HG03095 (cell line): ENCODE measurements at regions not wholly inside any gene's neighbourhood (a gene's known extent, or its start where the extent isn't known, plus 50 kb on each side); places are given as distances from the start of the nearest gene placed in this dataset.
"Not testable (repeated sequence)": the region's sequence is repeated elsewhere in the genome, so short reads cannot be mapped to it uniquely, and the experiment has no call there.

Experiments used
- ATAC-seq: cut with Tn5 transposase; IDR thresholded peaks from one replicate; pipeline ENCODE4 v1.9.1; 2021; ENCODE audit warnings: moderate library complexity; ENCODE audit not compliant: unreplicated experiment

DNA sequence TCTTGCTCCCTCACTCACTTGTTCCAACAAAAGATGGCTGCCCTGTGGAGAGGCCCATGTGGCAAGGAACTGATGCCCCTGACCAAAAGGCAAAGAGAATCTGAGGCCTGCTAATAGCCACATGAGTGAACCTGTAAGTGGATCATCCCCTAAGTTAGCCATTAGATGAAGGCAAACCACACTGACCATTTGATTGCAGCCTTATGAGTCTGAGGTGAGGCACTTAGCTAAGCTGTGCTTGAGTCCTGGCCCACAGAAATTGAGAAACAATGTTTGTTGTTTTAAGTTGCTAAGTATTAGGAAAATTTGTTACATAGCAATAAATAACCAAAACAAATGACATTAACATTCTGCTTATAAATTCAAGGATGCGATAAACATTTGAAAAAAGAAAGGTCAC, 100.1 kb upstream of the BET1 start:
- no peak for ATAC-seq

DNA sequence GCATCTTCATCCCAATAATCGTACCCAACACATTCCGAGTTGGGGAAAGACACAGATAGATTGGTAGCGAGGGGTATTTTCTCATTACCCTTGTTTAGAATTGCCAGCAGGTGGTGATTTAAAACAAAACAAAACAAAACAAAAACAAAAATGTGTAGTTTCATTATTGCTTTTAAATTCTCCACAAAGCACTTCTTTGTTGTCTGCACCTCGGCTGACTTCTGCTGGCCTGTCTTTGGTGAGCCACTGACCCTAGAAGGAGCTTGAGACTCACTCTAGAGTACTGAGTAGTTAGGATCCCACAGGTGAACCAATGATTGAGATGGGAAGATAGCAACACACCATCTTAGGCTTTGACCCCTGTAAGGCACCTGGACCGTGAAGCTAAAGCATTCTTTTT, 105.4 kb upstream of the BET1 start:
- no peak for ATAC-seq

DNA sequence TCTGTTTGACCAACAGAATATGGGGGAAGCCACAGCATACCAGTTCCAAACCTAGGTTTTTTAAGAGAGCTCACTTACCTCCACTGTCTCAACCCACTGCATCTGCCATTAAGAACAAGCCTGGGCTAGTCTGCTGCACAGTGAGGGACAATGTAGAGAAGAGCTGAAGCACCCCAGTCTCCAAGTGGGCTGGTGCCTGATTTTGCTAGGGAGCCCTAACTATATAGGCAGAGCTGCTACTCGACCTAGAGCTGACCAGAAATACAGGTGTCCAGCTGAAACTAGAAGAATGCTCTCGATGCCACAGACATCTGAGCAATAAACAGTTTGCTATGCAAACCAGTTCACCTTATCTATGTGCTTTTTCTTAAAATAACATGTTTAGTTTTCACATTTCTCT, 106.9 kb upstream of the BET1 start:
- no peak for ATAC-seq

DNA sequence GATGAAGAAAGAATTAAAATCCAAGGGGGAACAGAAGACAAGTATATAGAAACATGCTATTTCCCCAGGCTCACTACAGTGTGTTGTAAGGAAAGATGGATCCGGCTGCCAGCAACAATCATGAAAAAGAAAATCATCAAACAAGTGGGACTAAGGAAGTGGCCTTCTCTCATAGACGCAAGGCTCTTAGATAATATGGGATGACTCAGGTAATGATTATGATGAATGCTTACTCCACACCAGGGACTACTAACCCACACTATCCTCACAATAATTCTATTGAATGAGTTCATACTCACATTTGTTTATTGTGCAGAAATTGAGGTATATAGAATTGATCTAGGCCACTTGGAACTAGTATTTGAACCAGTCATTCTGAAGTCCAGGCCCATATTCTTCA, 111.2 kb upstream of the BET1 start:
- ATAC-seq: no peak

DNA sequence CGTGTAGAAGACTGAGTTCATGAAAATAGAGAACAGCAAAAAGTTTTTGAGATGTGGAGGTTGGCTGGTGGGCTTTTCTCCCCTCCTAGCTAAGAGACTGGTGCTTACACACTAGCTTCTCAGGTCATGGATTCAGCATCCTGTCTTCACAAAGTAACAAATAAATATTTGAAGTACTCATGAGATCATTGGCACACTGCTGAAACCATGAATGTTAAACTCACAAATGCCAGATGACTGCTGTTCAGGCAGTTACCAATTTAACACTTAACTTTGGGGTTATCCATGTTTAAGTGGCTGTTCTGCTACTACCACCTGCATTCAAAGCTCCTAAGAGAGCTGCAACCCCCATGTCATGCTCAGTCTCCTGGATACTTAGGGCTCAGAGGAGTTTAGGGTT, 119.0 kb upstream of the BET1 start:
- no peak for ATAC-seq

DNA sequence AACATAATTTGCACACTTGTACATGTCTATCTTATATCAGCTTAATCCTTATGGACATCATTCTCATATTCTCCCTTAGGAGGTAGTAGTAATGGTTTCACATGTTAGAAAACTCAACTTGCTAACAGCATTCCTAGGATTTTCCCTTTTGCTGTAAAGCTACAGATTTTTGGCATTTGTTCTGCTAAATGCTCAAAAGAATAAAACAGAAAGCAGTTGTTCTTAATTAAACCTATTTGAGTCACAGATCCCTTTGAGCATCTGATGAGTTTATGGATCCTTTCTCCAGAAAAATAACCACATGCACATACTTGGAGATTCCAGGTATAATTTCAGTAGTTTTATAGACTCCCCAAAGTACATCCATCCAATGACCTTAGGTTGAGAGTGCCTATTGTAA, 122.9 kb upstream of the BET1 start:
- no peak for ATAC-seq

DNA sequence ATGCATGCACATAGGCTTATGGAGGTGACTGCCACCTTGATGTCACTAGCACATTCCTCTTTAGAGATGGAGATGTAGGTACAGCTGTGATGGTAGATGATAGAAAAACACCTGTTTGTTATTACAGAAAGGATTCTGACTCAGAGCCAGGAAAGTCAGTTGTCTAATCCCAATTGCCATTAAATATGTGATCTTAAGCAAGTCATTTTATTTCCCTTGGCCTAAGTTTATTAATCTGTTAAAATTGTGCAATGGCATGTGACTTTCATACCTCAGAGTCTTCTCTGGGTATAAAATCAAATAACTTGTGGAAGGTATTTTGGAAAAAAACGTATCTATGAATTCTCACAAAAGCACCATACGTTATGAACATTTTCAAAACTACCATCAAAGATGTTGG, 123.9 kb upstream of the BET1 start:
- no peak for ATAC-seq

DNA sequence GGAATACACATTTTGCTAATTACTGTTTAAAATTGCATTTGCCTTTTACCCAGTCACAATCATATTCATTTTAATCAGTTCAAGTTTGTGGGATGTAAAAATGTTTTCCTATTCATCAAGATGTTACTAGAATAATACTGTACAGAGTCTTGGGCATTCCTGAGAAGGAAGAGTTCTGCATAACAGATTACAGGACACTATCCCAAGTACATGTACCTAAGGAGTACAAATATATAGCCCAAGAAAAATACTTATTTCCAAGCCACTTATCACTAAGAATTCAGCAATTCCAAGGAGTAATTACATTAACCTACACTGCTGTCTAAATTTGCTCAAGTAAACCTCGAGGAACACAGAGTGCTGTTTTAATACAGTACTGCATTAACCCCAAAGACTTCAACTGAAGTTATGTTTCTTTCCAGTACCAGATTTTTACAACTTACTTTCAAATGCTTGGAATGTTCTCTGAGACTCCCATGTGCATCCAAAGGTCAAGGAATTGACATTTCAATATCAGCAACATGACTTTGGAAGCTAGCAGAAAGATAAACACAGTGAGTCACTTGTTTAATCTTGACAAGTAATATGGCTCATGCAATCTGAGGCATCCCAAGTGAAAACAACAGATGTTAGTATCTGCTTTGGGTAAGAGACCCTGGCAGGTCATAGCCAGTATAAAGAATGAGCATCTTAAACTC, 125.4 kb upstream of the BET1 start:
- no peak for ATAC-seq

DNA sequence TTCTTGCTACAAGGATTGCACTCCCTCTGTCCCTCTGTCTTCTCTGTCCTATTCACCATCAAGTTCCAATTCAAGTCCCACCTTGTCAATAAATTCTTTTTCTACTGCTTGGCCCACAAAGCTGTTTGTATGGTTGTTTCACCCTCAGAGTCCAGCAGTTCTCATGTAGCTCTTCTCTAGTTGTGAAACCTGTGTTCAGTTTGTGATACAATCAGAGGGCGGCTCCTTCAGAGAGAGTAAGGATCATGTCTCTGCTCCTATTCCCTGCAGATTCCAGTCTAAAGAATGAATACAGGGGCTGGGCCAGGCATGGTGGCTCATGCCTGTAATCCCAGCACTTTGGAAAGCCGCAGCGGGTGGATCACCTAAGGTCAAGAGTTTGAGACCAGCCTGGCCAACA, 126.6 kb upstream of the BET1 start:
- no peak for ATAC-seq

DNA sequence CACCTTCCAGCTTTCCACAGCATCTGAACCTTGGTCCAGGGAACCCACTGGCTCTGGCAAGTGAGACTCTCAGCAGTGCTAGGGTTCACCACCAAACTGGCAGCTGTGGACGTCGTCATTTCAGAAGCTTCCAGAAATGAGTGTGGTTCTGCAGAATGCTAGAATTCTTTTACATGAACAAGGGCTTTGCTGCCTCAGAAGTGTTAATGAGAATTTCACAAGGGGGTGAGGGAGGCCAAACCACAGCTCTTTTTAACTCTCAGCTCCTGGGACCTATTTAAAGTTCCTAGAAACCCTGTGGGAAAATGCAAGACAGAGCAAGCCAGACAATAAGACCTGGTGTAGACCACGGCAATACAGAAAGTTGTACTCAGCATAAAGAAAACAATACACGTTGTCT, 129.3 kb upstream of the BET1 start:
- no peak for ATAC-seq

DNA sequence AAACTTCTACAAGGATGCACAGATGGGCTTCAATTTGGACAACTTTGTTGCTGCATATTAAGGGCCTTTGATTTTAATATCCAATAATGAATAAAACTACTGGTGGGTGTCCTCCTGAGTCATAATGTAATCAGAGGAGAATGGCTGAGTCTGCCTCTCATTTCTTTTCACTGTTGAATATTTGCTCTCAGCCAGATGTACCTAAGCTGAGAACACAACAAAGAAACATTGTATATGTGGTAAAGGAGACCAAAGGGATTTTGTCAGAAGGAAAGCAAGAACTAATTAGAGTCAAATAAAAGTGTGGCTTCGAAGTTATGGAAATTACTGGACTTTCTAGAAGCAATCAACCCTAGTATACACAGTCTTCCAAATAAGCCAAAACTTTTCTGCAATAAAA, 131.0 kb upstream of the BET1 start:
- ATAC-seq: no peak

DNA sequence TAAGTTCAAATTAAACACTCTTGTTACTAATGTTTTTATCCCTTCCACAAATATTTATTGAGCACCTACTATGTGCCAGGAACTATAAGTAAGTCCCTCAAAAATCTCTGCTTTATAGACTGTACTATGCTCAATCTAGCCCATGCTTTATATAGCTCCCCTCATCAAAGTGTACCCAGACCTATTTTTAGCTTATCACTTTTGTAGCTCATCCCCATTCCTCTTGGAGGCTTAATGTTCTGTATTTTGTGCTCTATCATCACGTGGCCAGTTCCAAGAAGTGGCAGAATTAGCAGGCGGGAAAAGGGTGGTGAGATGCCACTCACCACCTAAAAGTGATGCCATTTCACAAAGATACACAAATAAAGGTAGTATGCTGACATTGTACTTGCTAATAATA, 138.1 kb upstream of the BET1 start:
- no peak for ATAC-seq

DNA sequence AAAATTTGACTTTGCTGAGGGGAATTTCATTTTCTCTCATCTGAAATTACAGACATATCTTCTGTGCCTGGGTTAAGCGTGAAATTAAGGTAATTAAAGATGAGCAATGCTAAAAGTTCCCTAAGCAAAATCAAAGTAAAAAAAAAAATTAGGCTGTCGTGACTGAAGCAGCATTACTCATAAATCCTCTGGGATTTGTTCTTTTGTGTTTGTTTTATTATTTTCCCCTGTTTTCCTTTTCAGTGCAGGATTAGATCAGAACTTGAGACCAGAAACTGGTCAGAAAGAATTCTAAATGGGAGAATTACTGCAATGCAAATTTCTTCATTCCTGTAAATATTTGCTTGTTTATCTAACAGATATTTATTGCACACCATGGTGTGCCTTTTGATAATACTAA, 141.4 kb upstream of the BET1 start:
- no peak for ATAC-seq

DNA sequence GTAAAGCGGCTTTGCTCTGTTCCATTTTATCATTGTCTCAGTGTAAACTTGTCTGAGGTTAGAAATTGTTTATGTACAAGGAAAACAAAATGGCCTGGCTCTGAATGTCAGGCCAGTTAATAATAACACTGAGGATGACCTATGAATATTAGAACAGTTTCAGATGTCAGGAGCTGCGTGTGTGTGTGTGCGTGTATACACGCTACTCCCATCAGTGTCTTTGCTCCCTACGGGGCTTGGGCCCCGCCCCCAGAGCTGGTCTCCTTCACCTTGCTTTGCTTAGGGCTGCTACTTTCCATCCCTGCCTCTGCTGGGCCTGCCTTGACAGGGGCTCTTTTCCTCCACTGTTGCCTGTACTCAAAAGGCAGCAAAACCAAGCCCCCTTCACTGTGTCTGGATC, 142.3 kb upstream of the BET1 start:
- no peak for ATAC-seq

DNA sequence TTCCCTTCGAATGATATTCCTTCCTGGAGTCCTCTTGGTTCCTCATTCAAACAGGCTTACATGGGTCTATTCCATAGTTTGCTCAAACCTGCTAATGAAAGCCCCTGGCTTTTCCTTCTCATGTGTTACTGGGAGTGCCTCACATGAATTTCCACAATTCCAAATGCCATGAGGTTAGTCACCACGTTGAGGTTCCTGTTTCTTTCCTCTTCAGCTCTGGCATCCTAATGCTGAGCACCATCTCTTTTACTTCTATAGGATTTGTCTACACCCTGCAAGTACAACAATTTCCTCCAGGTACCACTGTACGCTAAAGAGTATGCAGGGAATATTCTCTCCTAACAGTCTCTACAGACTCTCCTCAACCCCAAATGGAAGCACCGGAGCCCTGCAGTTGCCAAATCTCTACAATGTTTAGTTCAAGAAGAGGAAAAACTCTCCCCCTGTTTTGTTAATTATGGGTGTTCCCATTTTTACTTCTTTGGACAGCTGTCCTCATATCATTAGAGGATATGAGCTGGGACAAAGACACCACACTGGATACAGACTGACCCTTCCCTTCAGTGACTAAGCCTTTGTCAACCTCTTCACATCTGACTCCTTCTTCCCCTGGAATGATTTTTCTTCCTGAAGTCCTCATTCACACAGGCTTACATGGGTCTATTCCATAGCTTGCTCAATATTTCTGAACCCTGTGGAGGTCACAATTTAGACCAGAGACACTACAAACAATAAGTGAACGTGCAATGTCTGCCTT, 145.8 kb upstream of the BET1 start:
- ATAC-seq: no peak

DNA sequence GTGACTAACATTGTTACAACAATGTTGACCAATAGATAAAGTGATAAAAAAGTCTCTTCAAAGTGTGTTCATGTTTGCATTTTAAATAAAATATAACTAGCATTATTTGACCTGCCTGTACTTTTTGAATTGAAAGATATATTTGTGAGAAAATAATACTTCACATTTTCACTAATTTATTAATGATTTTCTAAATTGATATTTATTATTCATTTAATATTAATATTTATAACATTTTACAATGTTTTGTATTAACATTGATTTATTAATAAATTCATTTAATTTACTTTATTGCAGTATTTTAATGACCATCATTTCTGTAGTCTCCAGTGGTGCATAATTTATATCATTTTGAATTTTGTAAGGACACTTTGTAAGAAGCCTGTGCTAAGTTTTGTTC, 150.0 kb upstream of the BET1 start:
- ATAC-seq: no peak

DNA sequence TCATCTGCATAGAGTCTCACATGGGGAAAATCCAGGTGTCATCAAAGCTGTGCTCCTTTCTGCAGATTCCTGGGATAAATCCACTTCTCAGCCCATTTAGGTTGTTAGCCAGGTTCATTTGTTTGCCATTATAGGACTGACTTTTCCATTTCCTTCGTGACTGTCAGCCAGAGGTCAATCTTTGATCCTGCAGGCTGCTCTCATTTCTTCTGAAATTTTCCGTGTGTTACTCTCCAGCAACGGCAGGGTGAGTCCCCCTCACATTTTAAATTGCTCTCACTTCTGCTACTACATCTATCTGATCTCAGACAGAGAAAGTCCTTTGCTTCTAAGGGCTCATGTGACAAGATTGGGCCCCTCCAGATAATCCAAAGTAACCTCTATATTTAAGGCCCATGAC, 150.7 kb upstream of the BET1 start:
- peak; percentile 57 for ATAC-seq

DNA sequence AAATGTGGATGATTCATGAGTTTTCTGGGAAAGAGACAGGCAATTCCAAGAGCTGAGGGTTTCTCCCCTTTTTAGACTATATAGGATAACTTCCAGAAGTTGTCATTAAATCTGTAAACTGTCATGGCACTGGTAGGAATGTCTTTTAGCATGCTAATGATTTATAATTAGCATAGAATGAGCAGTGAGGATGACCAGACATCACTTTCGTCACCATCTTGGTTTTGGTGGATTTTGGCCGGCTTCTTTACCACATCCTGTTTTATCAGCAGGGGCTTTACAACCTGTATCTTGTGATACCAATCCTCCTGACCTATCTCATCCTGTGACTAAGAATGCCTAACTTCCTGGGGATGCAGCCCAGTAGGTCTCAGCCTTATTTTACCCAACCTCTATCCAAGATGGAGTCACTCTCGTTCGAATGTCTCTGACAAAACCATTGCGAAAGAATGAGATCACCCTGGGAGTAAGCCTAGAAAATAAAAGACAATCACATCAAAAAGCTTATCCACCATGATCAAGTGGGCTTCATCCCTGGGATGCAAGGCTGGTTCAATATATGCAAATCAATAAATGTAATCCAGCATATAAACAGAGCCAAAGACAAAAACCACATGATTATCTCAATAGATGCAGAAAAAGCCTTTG, 153.6 kb upstream of the BET1 start:
- not testable (repeated sequence) for ATAC-seq

DNA sequence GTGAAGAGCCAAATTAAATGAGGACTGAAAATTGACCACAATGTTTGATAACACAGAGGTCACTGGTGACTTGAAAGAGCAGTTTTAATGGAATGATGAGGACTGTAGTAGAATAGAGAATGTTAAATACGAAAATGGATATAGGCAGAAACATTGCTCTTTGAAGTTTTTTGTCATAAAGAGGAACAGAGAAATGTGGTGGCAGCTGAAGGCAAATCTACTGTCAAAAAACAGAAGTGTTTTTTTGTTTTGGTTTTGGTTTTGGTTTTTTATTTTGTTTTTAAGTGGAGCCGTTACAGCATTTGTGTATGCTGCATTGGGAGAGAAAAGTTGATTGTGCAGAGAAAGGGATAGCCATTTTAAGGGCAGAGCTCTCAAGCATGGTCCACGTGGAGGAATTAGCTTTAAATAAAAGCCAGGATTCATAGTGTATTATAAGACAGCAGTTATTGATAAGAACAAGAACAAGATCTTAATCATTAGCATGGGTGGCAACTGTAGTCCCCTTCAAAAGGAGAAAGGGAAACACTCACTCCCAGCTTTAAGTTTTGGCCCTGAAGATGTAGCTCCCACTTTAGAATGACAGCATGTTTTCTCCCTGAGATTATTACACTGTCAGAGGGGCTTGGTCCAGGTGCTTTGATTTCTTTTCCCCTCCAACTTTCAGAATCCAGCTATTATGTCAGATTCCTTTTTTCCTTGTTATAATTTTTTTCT, 156.7 kb upstream of the BET1 start:
- peak; percentile 97 for ATAC-seq

DNA sequence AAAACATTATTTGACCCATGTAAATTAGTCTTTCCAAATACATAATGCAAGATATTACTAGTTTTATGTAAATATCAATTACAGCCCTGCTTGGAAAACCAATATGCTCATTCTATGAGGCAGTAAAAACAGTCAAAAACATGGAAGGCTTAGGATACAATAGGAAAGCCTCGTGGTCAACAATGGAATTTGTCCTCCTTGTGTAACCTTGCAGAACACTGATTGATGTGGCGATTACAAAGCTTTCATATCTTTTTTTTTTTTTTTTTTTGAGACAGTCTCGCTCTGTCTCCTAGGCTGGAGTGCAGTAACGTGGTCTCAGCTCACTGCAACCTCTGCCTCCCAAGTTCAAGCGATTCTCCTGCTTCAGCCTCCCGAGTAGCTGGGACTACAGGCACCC, 157.3 kb upstream of the BET1 start:
- ATAC-seq: no peak

DNA sequence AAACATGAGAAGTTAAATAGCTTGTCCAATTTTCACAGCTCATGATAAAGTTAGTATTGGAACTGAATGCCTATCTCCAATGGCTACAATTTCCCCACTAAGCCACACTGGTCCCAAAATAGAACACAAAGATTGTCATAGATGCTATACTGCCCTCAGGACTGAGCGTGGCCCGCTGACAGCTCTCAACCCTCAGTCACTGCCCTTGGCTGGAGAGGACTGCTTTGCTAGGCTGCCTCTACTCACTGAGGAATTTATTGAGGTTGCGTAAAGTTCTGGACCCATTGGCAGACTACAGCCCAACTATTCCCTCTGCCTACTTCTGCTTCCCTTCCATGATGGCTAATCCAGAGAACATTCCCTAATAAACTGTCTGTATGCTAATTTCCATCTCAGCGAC, 165.5 kb upstream of the BET1 start:
- no peak for ATAC-seq

DNA sequence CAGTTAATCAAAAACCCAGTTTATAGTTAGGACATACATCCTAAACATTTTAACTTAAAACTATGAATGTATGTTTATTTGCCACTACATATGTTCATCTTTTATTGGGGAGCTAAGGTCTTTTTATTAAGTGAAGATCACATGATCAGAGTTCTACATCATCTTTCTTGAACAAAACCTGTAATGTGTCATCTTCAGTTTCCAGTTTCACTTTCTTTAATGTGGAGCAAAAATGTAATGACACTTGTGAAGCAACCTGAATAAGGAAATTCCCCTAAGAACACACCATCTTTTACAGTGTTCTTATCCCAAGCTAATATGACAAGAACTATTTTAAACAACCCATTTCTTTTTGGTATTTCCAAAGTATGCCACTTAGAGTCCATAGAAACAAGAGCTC, 166.7 kb upstream of the BET1 start:
- ATAC-seq: peak; percentile 88
